Nucleus accumbens (tissue), 56 donors: ENCODE measurements at regions not wholly inside any gene's neighbourhood (a gene's known extent, or its start where the extent isn't known, plus 50 kb on each side); places are given as distances from the start of the nearest gene placed in this dataset.

Source experiments
- DNase-seq, 56 donors: peaks; one replicate each; lab custom pipeline; 2025; lab: John Stamatoyannopoulos, UW

DNA sequence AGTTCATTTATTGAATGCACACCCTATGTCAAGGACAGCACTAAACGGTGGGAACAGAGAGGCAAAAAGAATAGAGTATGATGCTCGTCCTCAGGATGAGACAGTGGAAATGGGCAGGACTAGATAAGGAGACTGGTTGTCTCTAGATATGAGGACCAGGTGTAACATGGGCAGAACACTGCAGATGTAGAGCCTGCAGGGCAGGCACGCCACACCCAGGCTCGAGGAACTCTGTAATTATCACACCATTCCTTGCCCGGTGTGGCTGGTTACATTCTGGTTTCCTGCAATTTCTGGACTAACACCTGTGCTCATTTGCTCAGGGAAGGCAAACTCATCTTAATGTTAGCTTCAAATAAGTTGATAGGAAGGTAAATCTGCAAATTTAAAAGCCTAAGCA, 334.4 kb downstream of the DHX15 start:
- DNase-seq: no peak

DNA sequence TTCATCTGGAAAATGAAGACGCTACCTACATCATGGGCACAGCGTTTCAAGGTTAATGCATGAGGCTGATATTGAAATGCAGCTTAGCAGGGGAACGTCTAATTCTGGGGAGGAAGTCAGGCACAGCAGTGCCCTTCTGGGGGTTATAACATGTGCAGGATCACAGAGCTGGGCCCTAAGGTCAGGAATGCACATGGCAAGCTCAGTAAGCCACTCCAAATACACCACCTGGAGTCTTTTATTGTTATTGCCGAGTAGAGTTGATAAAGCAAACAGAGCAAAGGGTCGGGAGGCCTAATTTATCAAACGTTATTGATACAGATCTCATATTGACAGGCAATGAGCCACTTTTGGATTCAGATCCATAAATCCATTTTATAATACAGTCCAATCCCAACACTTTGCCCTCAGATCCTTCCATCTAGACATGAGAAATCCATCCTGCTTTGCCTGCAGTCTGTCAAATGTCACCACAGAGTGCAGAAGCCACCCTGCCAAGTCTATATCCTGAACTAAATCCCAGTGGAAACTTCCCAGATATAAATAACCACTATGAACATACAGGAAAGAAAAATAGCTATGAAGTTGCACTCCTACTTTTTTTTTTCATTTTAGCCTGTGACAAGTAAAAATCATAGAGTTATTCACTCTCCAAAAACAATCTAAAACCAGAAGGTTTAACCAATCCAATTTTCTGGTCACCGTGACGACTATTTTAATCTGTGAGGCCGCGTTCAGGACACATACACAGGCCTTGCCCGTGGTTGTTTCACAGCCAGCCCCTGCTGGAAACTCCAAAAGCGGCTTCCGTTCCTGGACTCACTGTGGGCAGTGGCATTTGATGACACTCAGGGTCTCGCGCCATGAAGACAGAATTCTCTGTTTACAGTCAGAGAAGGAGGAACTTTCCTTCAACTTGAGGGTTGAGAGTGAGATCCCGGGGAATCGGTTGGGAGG, 335.4 kb downstream of the DHX15 start:
- DNase-seq: no peak

DNA sequence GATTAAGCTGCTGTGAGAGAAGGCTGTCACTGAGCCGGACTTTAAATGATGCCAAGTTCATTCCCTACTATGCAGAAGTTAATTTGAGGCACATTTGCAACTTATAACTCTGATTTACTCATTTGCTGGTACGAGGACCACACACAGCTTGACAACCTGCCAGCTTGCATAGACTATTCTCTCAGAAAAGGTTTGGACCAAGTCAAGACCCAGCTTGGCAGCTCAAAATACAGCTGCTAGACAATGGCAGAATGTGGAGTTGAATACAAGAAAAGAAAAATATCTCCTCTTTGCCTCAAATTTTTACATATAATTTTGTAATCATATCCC, 338.9 kb downstream of the DHX15 start:
- DNase-seq: peak in 7 of 56 donors; percentile 2 to 35 (median 8)

DNA sequence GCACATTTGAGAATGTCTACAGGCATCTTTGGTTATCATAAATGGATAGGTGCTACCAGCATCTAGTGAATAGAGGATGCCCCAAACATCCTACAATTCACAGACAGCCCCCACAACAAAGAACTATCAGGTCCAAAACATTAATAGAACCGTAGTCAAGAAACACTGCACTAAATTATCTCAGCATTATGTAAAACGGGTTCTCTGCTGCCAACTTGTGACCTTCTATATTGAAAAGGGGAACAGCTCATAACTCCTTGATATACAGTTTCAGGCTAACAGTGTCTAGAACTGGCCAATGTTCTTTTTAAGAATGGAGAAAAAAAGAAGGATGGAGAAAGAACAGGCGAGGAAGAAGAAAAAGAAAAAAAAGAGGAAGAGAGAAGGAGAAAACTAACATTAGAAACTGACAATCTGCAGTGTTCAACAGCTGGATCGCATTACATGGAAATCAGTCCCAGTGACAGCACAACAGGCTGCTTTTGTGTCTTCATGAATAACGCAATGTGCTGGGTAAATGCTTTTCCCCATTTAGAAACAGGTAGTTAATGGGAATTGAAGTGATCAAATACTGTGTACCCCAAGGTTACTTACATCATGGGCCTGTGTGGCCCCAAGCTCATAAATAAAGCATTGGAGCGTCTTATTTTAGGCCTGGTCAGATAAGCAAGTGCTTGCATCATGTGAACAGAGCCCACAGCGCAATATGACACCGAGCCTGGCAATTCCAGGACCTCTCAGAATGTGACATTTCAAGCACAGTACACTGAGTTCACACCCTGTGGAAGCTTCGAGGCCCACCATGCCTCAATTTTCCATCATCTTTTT, 339.5 kb downstream of the DHX15 start:
- peak in 2 of 56 donors; percentile 2 to 6 for DNase-seq

DNA sequence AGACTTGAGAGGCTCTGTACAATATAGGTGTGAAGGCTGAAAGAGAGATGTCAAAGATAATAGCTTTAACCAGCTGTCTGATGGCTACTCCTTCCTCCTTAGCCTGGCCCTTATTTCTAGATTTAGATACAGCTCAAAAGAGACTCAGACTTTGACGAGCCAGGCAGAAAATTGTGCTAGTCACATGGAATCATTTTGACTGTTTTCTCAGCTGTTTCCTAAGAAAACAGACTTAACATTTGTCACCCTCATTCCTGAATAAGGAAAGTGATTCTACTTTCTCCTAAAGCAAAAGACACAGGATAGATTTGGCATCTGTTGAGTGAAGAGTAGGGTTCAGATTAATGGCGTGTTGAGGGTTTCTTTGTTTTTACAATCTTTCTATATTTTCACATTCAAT, 340.7 kb downstream of the DHX15 start:
- DNase-seq: no peak

DNA sequence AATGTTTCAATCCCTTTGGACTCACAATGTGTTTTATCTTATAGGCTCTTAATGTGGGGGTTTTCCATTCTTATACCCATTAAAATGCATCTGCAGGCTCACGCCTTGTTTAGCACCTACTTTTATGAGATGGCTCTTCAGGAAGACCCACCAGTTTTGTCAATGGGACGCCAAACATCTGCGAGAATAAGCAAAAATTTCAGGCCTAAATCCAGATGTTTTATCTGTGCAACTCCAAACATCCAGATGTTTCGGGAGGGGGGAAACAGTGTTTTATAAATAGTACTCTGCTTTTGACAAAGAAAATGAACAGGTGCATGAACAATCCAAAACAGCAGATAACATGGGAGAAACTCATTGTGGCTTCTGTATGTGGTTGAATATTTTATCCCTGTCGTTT, 342.8 kb downstream of the DHX15 start:
- no peak for DNase-seq

DNA sequence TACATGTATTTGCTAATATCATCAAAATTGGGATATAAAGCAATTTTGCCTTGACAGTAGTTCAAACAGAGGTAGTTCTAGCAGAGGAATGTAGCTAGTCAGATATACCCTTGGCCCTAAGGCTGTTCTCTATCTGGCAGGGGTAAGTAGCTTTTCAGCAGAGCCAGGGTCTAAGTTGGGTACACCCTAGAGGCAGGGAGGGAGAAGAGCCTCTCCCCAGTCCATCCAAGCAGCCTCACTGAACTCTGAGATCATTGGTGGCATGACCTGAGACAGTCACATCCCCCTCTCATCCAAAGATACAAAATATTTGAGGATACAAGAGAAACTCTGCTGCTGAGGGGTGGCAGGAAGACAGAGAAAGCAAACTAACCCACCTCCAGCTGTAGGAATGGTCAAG, 343.7 kb downstream of the DHX15 start:
- no peak for DNase-seq

DNA sequence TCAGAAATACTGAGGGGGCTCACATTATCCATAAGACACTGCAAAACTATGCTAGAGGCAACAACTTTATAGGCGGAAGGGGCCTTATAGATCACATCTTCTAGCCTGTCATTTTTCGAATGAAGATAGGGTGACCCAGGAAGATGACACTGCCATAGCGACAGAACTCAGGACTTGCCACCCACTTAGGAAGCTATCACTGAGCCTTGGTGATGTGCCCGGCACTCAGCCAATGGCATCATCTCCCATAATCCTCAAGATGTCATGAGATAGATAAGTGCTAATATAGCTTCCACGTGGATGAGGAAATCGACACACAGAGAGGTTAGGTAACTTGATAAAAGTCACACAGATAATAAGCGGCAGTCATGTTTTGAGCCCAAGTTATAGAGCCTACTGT, 346.6 kb downstream of the DHX15 start:
- no peak for DNase-seq

DNA sequence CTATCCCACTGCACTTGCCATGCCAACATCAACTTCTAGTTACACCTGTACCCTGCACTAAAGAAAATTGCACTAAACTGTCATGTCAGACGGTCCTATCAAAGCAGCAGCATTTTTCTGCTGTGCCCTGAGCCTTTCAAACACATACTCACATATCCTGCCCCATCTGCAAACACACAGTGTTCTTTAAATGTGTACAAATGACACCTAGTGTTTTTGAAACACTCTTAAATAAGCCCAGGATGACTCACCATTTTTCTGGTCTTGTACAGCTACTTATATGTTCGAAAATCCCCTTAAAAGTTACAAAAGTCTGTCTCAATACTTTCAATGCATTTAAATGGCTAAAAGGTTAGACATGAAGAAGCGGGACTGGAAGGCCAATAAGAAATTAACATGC, 346.7 kb upstream of the PPARGC1A start:
- no peak for DNase-seq

DNA sequence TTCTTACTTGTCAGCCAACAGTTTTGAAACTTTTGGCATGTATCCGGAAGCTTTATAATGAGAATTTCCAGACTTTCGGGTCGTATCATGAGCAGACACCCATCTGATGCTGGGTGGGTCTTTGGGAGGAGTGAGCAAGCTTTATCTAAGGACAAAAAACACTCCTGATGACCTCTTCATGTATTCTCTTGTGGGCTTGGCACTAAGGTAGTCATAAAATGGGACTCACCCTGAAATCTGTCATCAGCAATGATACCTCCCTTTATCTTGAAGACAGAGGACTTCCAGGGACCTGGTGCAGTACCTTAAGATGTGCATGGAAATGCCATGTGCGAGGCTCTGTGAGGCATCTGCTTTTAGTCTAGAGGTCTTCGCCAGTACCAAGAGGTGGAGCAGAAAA, 346.3 kb upstream of the PPARGC1A start:
- no peak for DNase-seq

DNA sequence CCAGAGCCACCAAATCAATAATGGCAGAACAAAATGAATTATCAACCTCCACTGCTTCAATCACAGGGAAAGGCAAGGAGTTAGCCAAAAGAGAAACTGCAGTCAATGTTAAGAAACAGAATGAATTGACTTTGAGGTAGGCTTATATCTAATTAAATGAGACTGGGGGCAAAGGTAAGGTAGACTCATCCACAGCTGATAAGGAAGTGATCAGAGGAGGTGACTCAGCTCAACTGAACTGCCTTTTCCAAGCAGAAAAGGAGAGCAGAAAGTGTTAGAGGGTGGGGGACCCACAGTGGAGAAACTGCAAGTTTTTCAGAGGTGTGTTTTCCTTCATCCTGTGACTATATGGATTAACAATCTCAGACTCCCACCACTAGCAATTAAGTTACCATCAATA, 345.8 kb upstream of the PPARGC1A start:
- no peak for DNase-seq

DNA sequence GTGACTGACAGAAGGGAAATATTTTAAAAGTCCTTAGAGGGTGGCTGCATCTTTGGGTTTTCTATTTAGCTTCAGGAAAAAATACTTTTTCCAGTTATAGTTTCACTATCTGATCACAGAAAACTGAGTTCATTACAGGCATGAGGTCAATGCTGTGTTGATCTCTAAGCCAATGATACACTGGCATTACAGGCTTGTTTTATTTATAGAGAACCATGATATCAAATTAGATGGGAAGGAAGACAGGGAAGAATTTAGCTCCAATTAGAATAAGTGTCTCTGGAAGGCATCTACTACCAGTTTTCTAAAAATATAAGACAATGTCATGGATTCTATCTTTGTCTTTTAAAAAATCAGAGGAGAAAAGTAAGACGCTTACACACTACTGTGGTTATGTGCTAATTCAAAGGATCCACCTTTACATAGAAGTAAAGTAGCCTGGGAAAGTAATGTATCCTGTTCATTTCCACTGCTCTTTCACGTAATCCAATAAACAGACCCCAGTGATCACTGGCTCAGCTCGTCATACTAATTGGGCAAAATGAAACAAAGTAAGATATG, 344.5 kb upstream of the PPARGC1A start:
- DNase-seq: no peak

DNA sequence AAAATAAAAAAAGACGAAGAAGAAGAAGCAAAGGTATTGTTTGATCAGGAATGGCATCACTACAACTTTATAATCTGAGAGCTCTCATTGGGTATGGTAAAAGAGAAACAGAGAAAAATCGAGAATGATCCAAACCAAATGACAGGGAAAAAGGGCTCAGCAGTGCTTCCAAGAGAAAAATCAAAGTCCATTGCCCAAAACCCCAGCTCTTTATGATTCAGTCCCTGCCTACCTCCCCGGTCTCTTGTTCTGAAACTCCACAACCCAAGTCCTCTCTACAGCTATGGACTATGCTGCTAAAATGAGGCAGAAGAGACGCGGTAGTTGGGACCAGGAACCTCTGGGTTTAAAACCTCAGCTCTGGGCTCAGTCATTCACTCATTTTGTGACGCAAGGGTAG, 341.1 kb upstream of the PPARGC1A start:
- no peak for DNase-seq

DNA sequence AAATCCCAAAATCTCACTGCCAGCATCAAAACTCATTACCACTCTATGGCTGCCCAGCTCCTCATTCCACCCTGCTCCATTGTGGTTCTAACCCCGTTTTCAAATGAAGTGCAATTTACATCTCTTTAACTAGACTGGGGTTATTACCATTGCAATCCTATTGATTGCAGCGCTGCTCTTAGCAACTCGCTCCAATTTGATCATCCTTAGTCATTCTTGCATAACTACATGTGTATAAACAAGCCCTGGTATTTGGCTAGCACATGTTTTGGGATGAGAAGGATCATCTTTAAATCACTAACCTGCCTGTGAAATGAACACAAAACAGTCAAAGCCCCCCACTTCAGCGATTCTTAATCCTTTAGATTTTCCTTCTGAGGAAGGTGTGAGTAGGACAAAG, 340.1 kb upstream of the PPARGC1A start:
- DNase-seq: no peak

DNA sequence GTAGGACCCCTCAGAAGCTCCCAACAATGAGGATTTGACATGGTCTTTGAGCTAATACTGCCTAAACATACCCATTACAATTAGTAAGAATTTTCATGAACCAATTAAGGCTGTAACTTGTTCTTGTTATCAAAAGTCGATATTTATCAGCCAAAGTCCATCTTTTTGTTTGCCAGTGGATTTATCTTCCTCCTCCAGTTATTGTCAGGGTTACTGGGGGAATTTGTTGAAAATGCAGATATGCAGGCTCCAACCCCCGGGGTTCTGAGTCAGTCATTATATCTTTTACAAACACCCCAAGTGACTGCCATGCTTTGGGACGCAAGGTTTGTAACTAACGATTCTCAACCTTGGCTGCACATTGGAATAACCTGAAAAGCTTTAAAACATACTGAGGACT, 338.8 kb upstream of the PPARGC1A start:
- no peak for DNase-seq

DNA sequence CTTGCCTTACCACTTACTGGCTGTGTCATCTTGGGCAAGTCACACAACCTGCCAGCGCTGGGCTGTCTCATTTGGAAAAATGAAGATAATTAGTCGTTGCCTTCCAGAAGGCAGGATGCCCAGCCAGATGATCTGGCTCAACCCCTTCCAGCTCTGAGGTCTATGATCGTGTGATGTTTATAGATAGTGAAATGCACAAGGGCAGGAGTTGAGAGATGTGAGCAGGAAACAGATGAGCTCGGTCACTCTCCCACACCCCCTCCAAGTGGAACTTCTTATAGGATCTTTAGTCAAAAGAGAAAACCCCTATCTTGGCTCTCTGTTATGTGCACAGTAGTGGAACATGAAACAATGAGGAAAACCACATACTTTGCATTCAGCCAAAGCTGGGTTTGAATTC, 336.8 kb upstream of the PPARGC1A start:
- no peak for DNase-seq

DNA sequence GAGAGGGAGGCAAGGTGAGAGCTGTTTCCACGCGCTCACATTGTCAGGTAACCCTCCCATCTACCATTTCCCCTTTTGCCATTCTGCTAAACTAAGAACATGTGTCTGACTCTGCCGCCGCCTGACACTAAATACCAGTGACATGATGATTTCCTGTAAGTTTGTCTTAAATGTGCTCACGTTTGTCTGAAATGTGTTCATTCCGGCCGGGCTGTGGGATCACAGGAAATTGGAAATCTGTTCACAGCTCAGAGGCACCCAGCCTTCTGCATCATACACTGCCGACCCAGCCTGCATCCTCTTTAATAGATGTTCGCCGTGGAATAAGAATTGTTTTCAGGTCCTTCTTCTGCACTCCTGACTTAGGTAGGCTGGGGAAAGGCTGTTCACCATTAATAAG, 336.2 kb upstream of the PPARGC1A start:
- peak in 7 of 56 donors; percentile 1 to 24 (median 10) for DNase-seq

DNA sequence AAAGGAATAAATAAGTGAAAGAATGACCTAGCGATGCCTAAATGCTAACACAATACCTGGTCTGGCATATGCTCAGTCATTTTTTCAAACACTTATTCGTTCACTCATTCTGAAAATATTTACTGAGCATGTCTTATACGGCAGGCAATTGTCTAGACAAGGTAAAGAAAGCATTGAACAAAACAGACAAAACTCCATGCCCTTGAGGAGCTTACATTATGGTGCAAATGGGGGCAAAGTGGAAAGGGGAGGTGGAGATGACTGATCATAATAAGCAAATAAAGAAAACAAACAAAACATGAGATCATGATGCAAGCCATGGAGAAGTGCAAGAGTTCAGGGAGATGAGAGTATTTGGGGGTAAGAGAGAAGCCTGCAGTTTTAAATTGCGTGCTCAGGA, 334.6 kb upstream of the PPARGC1A start:
- no peak for DNase-seq

DNA sequence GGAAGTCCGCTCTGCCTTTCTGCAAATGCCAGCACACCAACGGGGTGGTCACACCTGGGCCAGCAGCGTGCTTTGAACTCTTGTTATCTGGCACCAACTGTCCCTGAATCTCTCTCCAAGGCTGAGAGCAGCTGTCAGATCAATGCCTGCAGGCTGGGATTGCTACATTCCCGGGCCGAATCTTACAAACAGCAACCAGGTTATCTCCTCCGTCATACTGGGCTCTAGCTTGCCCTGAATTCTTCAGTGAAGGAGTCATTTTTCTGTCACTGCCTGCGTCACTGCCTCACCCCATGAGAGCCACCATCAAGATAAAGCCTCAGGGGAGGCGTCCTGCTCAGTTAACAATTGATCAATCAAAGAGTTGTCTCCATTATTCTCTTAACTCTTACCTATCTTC, 329.4 kb upstream of the PPARGC1A start:
- no peak for DNase-seq

DNA sequence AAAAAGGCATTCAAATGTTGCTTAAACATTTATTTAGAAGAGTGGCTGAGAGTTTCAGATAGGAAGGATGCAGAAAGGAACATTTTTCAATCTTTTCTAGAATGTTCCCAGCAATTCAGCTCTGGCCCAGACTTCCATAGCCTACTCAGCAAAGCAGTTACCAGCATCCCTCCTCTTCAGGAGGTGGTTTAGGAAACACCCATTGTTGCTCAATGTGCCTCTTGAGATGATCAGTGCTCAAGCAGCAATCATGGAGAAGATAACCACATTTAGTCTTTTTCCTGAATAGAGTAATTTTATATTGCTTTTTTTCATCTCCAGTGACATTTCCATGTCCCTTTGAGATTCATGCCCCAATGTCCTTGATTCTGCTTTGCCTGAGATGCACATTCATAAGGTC, 328.7 kb upstream of the PPARGC1A start:
- DNase-seq: no peak

DNA sequence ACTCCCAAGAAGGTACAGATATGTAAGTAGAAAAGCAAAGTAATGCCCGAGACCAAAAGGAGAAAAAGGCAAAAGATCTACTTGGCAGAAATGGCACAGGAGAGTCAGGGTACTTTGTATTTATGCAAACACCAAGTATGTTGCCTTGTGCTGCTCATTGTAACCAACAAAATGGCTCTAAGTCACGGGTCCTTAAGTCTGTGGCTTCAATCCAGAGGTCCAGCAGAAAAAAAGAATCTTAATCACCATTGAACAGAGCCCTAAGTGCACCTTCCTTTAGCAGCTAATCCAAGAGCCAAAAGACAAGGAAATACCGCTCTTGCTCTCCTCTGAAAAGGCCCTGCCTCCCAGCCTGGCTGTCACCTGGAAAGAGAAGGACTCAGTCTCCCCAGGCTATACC, 324.9 kb upstream of the PPARGC1A start:
- no peak for DNase-seq

DNA sequence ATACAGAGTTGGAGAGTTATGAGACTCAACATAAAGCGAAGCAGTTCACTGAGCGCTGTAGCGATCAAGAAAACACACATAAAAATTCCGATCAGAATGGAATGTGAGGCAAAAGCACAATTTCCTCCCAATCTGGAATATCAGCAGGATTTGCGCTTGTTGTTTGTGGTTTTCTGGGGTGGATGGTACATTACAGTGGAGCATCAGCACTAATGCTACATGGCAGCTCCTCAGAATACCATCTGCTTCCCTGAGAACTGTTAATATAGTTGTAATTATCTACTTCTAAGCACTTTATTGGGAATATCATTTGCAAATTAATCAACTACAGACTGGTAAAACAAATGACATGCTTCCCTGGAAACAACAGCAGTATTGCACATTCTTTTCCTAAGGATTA, 324.1 kb upstream of the PPARGC1A start:
- no peak for DNase-seq
